ENCODE measurements at regions not wholly inside any gene's neighbourhood (a gene's known extent, or its start where the extent isn't known, plus 50 kb on each side); places are given as distances from the start of the nearest gene placed in this dataset.

- Histone ChIP-seq H3K9me3 (no peaks in the 10 kb centered on the region), H3K4me1 (ENCODE audit: control insufficient read depth in 1 of 2, extremely low read depth in 1 of 2, insufficient read depth in 2 of 2, low read length in 2 of 2) (no peaks in the 10 kb centered on the region), H3K36me3 (ENCODE audit: control insufficient read depth in 2 of 2, extremely low read depth in 1 of 2, insufficient read depth in 1 of 2, low read length in 1 of 2) (no peaks in the 10 kb centered on the region), H3K27me3 (replicated peaks in 1 of 2; ENCODE audit: control insufficient read depth in 2 of 2, extremely low read depth in 1 of 2, insufficient read depth in 2 of 2, low read length in 1 of 2) (no peaks in the 10 kb centered on the region), H3K27ac (ENCODE audit: low read length) (no peak overlapping the region), H3K4me3 (ENCODE audit: control insufficient read depth in 1 of 2, extremely low read depth in 1 of 2, low read length in 1 of 2) (no peak overlapping the region)
- Mint-ChIP-seq H3K27ac (no peak overlapping the region), H3K9me3 (no peaks in the 10 kb centered on the region), H3K4me1 (no peaks in the 10 kb centered on the region), H3K36me3 (no peaks in the 10 kb centered on the region), H3K27me3 (peaks cover 3 to 22% of the 10 kb centered on the region in 2 donors), H3K4me3 (no peak overlapping the region)
- ChIA-PET CTCF (interaction anchor here in 1 of 2 donors (1.5 kb wide), 1 partner anchor 557 kb away, joined by 6 read pairs; no protein-coding TSS in a partner anchor), POLR2A (no interaction called here)
- DNase-seq (no peak), ATAC-seq (replicated peaks in 1 of 4) (no peak)
- 83% methylated on average over 2 of the region's 3 CpGs for WGBS (ENCODE audit: insufficient coverage)
Measured at GRCh38 chr6:139926711-139927110, 552.3 kb upstream of the CITED2 start.

GRCh38 chr6:139925894-139926641, 551.6 kb upstream of the CITED2 start:
- H3K27ac ChIP-seq (ENCODE audit: low read length) = no peak overlapping the region
- CTCF ChIA-PET = interaction anchor here in 1 of 2 donors (0.5 to 1.5 kb wide), 2 partner anchors 556 to 580 kb away, joined by 3 to 6 read pairs; no protein-coding TSS in a partner anchor
- ATAC-seq (replicated peaks in 1 of 4) (no peak), DNase-seq (no peak)
- Mint-ChIP-seq H3K9me3 (no peaks in the 10 kb centered on the region), H3K27ac (no peak overlapping the region), H3K4me3 (no peak overlapping the region), H3K27me3 (peaks cover 3 to 28% of the 10 kb centered on the region in 2 donors), H3K4me1 (no peaks in the 10 kb centered on the region), H3K36me3 (no peaks in the 10 kb centered on the region)
- no peaks in the 10 kb centered on the region for H3K9me3 ChIP-seq
- WGBS (ENCODE audit: insufficient coverage) = 94% methylated on average over 7 of the region's 11 CpGs
- no peaks in the 10 kb centered on the region for H3K4me1 ChIP-seq (ENCODE audit: control insufficient read depth in 1 of 2, extremely low read depth in 1 of 2, insufficient read depth in 2 of 2, low read length in 2 of 2)
- no peak overlapping the region for H3K4me3 ChIP-seq (ENCODE audit: control insufficient read depth in 1 of 2, extremely low read depth in 1 of 2, low read length in 1 of 2)
- H3K36me3 ChIP-seq (ENCODE audit: control insufficient read depth in 2 of 2, extremely low read depth in 1 of 2, insufficient read depth in 1 of 2, low read length in 1 of 2) = no peaks in the 10 kb centered on the region
- H3K27me3 ChIP-seq (replicated peaks in 1 of 2; ENCODE audit: control insufficient read depth in 2 of 2, extremely low read depth in 1 of 2, insufficient read depth in 2 of 2, low read length in 1 of 2) = peaks cover 0 to 2% of the 10 kb centered on the region in 2 experiments
- POLR2A ChIA-PET = no interaction called here

DNA sequence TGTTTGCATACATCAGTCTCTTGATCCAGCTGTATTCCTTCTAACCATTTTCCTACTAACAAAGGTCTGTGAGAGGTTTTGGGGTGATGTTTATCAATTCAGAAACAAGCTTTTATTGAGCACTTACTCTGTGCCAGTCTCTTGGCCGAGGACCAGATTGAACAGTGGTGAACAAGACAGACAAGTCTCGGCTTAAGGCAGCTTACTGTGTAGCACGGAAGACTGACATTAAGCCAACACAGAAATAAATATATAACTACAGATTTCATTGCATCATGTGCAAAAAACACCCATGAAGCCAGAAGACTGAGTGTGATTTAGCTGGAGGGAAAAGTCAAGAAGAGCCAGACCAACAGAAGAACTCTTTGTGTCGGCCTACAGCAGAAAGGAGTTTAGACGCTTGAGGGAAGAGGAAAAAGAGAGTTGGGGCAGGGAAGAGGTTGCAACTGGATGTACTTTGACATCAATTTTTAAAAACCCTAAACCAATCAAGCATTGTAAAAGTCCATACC, 549.6 kb upstream of the CITED2 start:
- Mint-ChIP-seq H3K36me3 (no peaks in the 10 kb centered on the region), H3K4me1 (peaks cover 3 to 7% (median 5%) of the 10 kb centered on the region in 3 donors), H3K4me3 (no peak overlapping the region), H3K27ac (no peak overlapping the region), H3K9me3 (no peaks in the 10 kb centered on the region), H3K27me3 (peaks cover 10 to 28% of the 10 kb centered on the region in 2 donors)
- peaks cover 0 to 4% of the 10 kb centered on the region in 2 experiments for H3K27me3 ChIP-seq (replicated peaks in 1 of 2; ENCODE audit: control insufficient read depth in 2 of 2, extremely low read depth in 1 of 2, insufficient read depth in 2 of 2, low read length in 1 of 2)
- POLR2A ChIA-PET = no interaction called here
- no peak overlapping the region for H3K27ac ChIP-seq (ENCODE audit: low read length)
- no peaks in the 10 kb centered on the region for H3K4me1 ChIP-seq (ENCODE audit: control insufficient read depth in 1 of 2, extremely low read depth in 1 of 2, insufficient read depth in 2 of 2, low read length in 2 of 2)
- ATAC-seq (replicated peaks in 1 of 4) (no peak), DNase-seq (no peak)
- CTCF ChIA-PET = interaction anchor here in 1 of 2 donors (0.6 kb wide), 1 partner anchor 850 kb away, joined by 6 read pairs; no protein-coding TSS in a partner anchor
- H3K4me3 ChIP-seq (ENCODE audit: control insufficient read depth in 1 of 2, extremely low read depth in 1 of 2, low read length in 1 of 2) = no peak overlapping the region
- no peaks in the 10 kb centered on the region for H3K9me3 ChIP-seq
- no peaks in the 10 kb centered on the region for H3K36me3 ChIP-seq (ENCODE audit: control insufficient read depth in 2 of 2, extremely low read depth in 1 of 2, insufficient read depth in 1 of 2, low read length in 1 of 2)
- 40% methylated on average over 1 of the region's 5 CpGs for WGBS (ENCODE audit: insufficient coverage)

GRCh38 chr6:139922236-139922635, 547.8 kb upstream of the CITED2 start:
- WGBS (ENCODE audit: insufficient coverage) = 94% methylated on average over 3 of the region's 4 CpGs
- CTCF ChIA-PET = no interaction called here

GRCh38 chr6:139920776-139921100, 546.3 kb upstream of the CITED2 start:
- H3K27ac Mint-ChIP-seq = no peak overlapping the region
- WGBS (ENCODE audit: insufficient coverage) = no CpG with 5 or more reads among the region's 2 CpGs
- H3K4me1 Mint-ChIP-seq = peaks cover 3 to 7% (median 5%) of the 10 kb centered on the region in 3 donors
- ATAC-seq (replicated peaks in 1 of 4) (no peak), DNase-seq (no peak)
- H3K36me3 ChIP-seq (ENCODE audit: control insufficient read depth in 2 of 2, extremely low read depth in 1 of 2, insufficient read depth in 1 of 2, low read length in 1 of 2) = no peaks in the 10 kb centered on the region
- H3K27me3 ChIP-seq (replicated peaks in 1 of 2; ENCODE audit: control insufficient read depth in 2 of 2, extremely low read depth in 1 of 2, insufficient read depth in 2 of 2, low read length in 1 of 2) = peaks cover 0 to 8% of the 10 kb centered on the region in 2 experiments
- no peaks in the 10 kb centered on the region for H3K36me3 Mint-ChIP-seq
- no peak overlapping the region for H3K27ac ChIP-seq (ENCODE audit: low read length)
- no peaks in the 10 kb centered on the region for H3K9me3 ChIP-seq
- H3K4me3 Mint-ChIP-seq = no peak overlapping the region
- H3K4me1 ChIP-seq (ENCODE audit: control insufficient read depth in 1 of 2, extremely low read depth in 1 of 2, insufficient read depth in 2 of 2, low read length in 2 of 2) = no peaks in the 10 kb centered on the region
- H3K27me3 Mint-ChIP-seq = peaks cover 10 to 25% of the 10 kb centered on the region in 2 donors
- ChIA-PET CTCF (no interaction called here), POLR2A (no interaction called here)
- H3K4me3 ChIP-seq (ENCODE audit: control insufficient read depth in 1 of 2, extremely low read depth in 1 of 2, low read length in 1 of 2) = no peak overlapping the region
- H3K9me3 Mint-ChIP-seq = no peaks in the 10 kb centered on the region

More at GRCh38 chr6:139922236-139922635, 547.8 kb upstream of the CITED2 start:
- no peaks in the 10 kb centered on the region for H3K9me3 ChIP-seq
- no peak for ATAC-seq (replicated peaks in 1 of 4)
- H3K4me3 ChIP-seq (ENCODE audit: control insufficient read depth in 1 of 2, extremely low read depth in 1 of 2, low read length in 1 of 2) = no peak overlapping the region
- no peak overlapping the region for H3K27ac ChIP-seq (ENCODE audit: low read length)
- POLR2A ChIA-PET = no interaction called here
- DNase-seq = no peak
- no peaks in the 10 kb centered on the region for H3K4me1 ChIP-seq (ENCODE audit: control insufficient read depth in 1 of 2, extremely low read depth in 1 of 2, insufficient read depth in 2 of 2, low read length in 2 of 2)
- Mint-ChIP-seq H3K9me3 (no peaks in the 10 kb centered on the region), H3K27ac (no peak overlapping the region), H3K27me3 (peaks cover 10 to 26% of the 10 kb centered on the region in 2 donors), H3K36me3 (no peaks in the 10 kb centered on the region), H3K4me3 (no peak overlapping the region), H3K4me1 (peaks cover 3 to 7% (median 5%) of the 10 kb centered on the region in 3 donors)
- H3K36me3 ChIP-seq (ENCODE audit: control insufficient read depth in 2 of 2, extremely low read depth in 1 of 2, insufficient read depth in 1 of 2, low read length in 1 of 2) = no peaks in the 10 kb centered on the region
- H3K27me3 ChIP-seq (replicated peaks in 1 of 2; ENCODE audit: control insufficient read depth in 2 of 2, extremely low read depth in 1 of 2, insufficient read depth in 2 of 2, low read length in 1 of 2) = peaks cover 0 to 5% of the 10 kb centered on the region in 2 experiments

- DNase-seq = no peak
- Mint-ChIP-seq H3K27me3 (peaks cover 9 to 25% of the 10 kb centered on the region in 2 donors), H3K36me3 (no peaks in the 10 kb centered on the region), H3K4me3 (no peak overlapping the region), H3K9me3 (no peaks in the 10 kb centered on the region), H3K27ac (no peak overlapping the region), H3K4me1 (peaks cover 3 to 7% (median 5%) of the 10 kb centered on the region in 3 donors)
- ChIA-PET CTCF (no interaction called here), POLR2A (no interaction called here)
- WGBS (ENCODE audit: insufficient coverage) = 5% methylated on average over 4 of the region's 7 CpGs
- Histone ChIP-seq H3K27ac (ENCODE audit: low read length) (no peak overlapping the region), H3K4me3 (ENCODE audit: control insufficient read depth in 1 of 2, extremely low read depth in 1 of 2, low read length in 1 of 2) (no peak overlapping the region), H3K27me3 (replicated peaks in 1 of 2; ENCODE audit: control insufficient read depth in 2 of 2, extremely low read depth in 1 of 2, insufficient read depth in 2 of 2, low read length in 1 of 2) (peaks cover 0 to 8% of the 10 kb centered on the region in 2 experiments), H3K36me3 (ENCODE audit: control insufficient read depth in 2 of 2, extremely low read depth in 1 of 2, insufficient read depth in 1 of 2, low read length in 1 of 2) (no peaks in the 10 kb centered on the region), H3K9me3 (no peaks in the 10 kb centered on the region), H3K4me1 (ENCODE audit: control insufficient read depth in 1 of 2, extremely low read depth in 1 of 2, insufficient read depth in 2 of 2, low read length in 2 of 2) (no peaks in the 10 kb centered on the region)
- no peak for ATAC-seq (replicated peaks in 1 of 4)
Measured at GRCh38 chr6:139920027-139920775, 545.8 kb upstream of the CITED2 start.

All from T-cell (primary cell).